ENCODE measurements at regions not wholly inside any gene's neighbourhood (a gene's known extent, or its start where the extent isn't known, plus 50 kb on each side); places are given as distances from the start of the nearest gene placed in this dataset.
"Not testable (repeated sequence)": the region's sequence is repeated elsewhere in the genome, so short reads cannot be mapped to it uniquely, and the experiment has no call there.

- in situ Hi-C loops (cut with HindIII; ENCODE audit: low sequenced_read_pairs), result no loop called here
- DNase-seq (ENCODE audit: low read depth), result no peak
- H3K4me3 ChIP-seq (ENCODE audit: low read depth, low read length), result no peak overlapping the region
- no peak for TF ChIP-seq CTCF (IDR thresholded peaks at IDR 0.05; ENCODE audit: low read depth, low read length, missing control alignments)
Observed at GRCh38 chr2:216752855-216753505, 57.6 kb upstream of the IGFBP5 start.

DNA sequence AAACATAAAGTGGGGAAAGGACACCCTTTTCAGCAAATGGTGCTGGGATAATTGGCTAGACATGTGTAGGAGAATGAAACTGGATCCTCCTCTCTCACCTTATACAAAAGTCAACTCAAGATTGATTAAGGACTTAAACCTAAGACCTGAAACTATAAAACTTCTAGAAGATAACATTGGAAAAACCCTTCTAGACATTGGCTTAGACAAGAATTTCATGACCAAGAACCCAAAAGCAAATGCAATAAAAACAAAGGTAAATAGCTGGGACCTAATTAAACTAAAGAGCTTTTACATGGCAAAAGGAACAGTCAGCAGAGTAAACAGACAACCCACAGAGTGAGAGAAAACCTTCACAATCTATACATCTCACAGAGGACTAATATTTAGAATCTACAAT lies 55.4 kb upstream of the IGFBP5 start:
- H3K4me3 ChIP-seq (ENCODE audit: low read depth, low read length); in situ Hi-C loops (cut with HindIII; ENCODE audit: low sequenced_read_pairs); DNase-seq (ENCODE audit: low read depth): not testable (repeated sequence)

- DNase-seq (ENCODE audit: low read depth); H3K4me3 ChIP-seq (ENCODE audit: low read depth, low read length); in situ Hi-C loops (cut with HindIII; ENCODE audit: low sequenced_read_pairs): not testable (repeated sequence)
Observed at GRCh38 chr2:216746268-216746667, 50.9 kb upstream of the IGFBP5 start.

DNA sequence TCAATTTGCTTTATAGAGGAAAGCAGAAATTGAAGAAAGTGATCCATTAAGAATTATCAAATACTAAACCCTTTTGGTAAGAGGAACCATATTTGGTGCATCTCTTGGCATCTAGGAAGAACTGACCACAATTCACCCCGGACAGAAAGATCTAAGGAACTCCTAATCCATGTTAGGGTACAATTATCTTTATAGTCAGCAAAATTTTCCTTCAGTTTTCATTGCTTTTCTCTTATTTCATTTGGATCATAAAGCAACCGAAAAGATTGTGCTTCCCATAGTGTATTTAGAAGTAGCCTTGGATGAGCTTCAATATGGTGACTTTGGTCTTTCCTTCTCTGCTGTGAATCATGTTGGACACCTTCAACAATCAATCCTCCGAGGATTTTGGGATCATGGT lies 50.1 kb upstream of the IGFBP5 start:
- no peak for DNase-seq (ENCODE audit: low read depth)
- H3K4me3 ChIP-seq (ENCODE audit: low read depth, low read length), result no peak overlapping the region

More for the DNA sequence above, 50.1 kb upstream of the IGFBP5 start:
- in situ Hi-C loops (cut with HindIII; ENCODE audit: low sequenced_read_pairs), result no loop called here
- no peak for TF ChIP-seq CTCF (IDR thresholded peaks at IDR 0.05; ENCODE audit: low read depth, low read length, missing control alignments)

Measured in astrocyte of the cerebellum (primary cell).